Common myeloid progenitor, CD34-positive (primary cell): ENCODE measurements at regions not wholly inside any gene's neighbourhood (a gene's known extent, or its start where the extent isn't known, plus 50 kb on each side); places are given as distances from the start of the nearest gene placed in this dataset.
"Not testable (repeated sequence)": the region's sequence is repeated elsewhere in the genome, so short reads cannot be mapped to it uniquely, and the experiment has no call there.

ENCODE experiments used
- CTCF ChIA-PET: fragments of 350-600 bp; sonication (Branson Sonifier 250); formaldehyde crosslinking; loops from one replicate; lab custom pipeline; 2021; ENCODE audit warnings: antibody characterized with exemption; lab: Charles Lee
- POLR2A ChIA-PET: fragments of 350-600 bp; sonication (Branson Sonifier 250); formaldehyde crosslinking; loops from one replicate; lab custom pipeline; 2021; ENCODE audit warnings: antibody characterized with exemption; lab: Charles Lee
- DNase-seq, 3 donors: peaks; one replicate each; pipeline versions ENCODE4 v3.0.0 to v3.0.0-alpha.2; 2013
- H3K27ac ChIP-seq, 2 experiments: 1 replicate in 1 of 2; 2 replicates in 1 of 2; pipeline ENCODE4 v1.7.0; 2013; ENCODE audit warnings: inconsistent platforms in 2 of 2, low read length in 2 of 2, mild to moderate bottlenecking in 2 of 2, low read depth in 1 of 2, moderate library complexity in 1 of 2; ENCODE audit not compliant: severe bottlenecking in 2 of 2, insufficient read depth in 1 of 2, poor library complexity in 1 of 2
- H3K27me3 ChIP-seq, 5 experiments: replicated peaks in 2 of 5; 1 replicate in 3 of 5; 2 replicates in 2 of 5; pipeline versions ENCODE4 v1.6.1 to v1.7.0; 2013; ENCODE audit warnings: low read length in 4 of 5, mild to moderate bottlenecking in 2 of 5, moderate library complexity in 2 of 5, inconsistent platforms in 1 of 5; ENCODE audit not compliant: insufficient read depth in 5 of 5, control insufficient read depth in 4 of 5
- H3K36me3 ChIP-seq, 4 experiments: 1 replicate in 2 of 4; 2 replicates in 2 of 4; pipeline versions ENCODE4 v1.6.1 to v1.7.0; 2013; ENCODE audit warnings: low read length in 3 of 4, control low read depth in 1 of 4, mild to moderate bottlenecking in 1 of 4; ENCODE audit not compliant: control insufficient read depth in 4 of 4, insufficient read depth in 4 of 4
- H3K4me1 ChIP-seq, 4 experiments: 1 replicate in 3 of 4; 2 replicates in 1 of 4; pipeline versions ENCODE4 v1.6.1 to v1.7.1; 2013; ENCODE audit warnings: low read length in 3 of 4, mild to moderate bottlenecking in 3 of 4, control low read depth in 1 of 4, inconsistent platforms in 1 of 4, moderate library complexity in 1 of 4; ENCODE audit not compliant: control insufficient read depth in 4 of 4, insufficient read depth in 4 of 4; ENCODE audit errors: control extremely low read depth in 1 of 4
- H3K4me3 ChIP-seq, 7 experiments: 1 replicate in 4 of 7; 2 replicates in 3 of 7; pipeline versions ENCODE4 v1.5.1 to v1.7.0; 2013; ENCODE audit warnings: mild to moderate bottlenecking in 7 of 7, low read length in 6 of 7, moderate library complexity in 6 of 7, inconsistent platforms in 2 of 7, low read depth in 2 of 7, control low read depth in 1 of 7; ENCODE audit not compliant: insufficient read depth in 4 of 7, control insufficient read depth in 1 of 7; ENCODE audit errors: extremely low read depth in 1 of 7
- H3K9me3 ChIP-seq, 5 experiments: 1 replicate in 4 of 5; 2 replicates in 1 of 5; pipeline versions ENCODE4 v1.6.1 to v1.7.1; 2013; ENCODE audit warnings: low read length in 4 of 5, mild to moderate bottlenecking in 2 of 5, inconsistent platforms in 1 of 5, low read depth in 1 of 5, moderate library complexity in 1 of 5; ENCODE audit not compliant: control insufficient read depth in 4 of 5, insufficient read depth in 2 of 5; ENCODE audit errors: control extremely low read depth in 1 of 5
- whole genome bisulfite sequencing: methylation state at CpG from one replicate; pipeline ENCODE4 v1.1.5; 2013; ENCODE audit not compliant: insufficient coverage; 5-methylcytosine and 5-hydroxymethylcytosine counted together

GRCh38 chr2:89775885-89776284 is 1084.4 kb downstream of the RPIA start:
- Histone ChIP-seq H3K27ac (no peak overlapping the region), H3K9me3 (peaks cover 4 to 85% (median 48%) of the 10 kb centered on the region in 5 experiments), H3K36me3 (no peaks in the 10 kb centered on the region), H3K4me1 (no peaks in the 10 kb centered on the region), H3K27me3 (peaks cover 0 to 2% (median 0%) of the 10 kb centered on the region in 5 experiments), H3K4me3 (no peak overlapping the region)
- 90% methylated on average over 15 of the region's 15 CpGs for WGBS
- ChIA-PET POLR2A (no interaction called here), CTCF (no interaction called here)
- DNase-seq = no peak

GRCh38 chr2:89780318-89780717 is 1088.8 kb downstream of the RPIA start:
- no peaks in the 10 kb centered on the region for H3K27me3 ChIP-seq
- H3K36me3 ChIP-seq = no peaks in the 10 kb centered on the region
- H3K4me3 ChIP-seq = no peak overlapping the region
- ChIA-PET CTCF (no interaction called here), POLR2A (no interaction called here)
- no peaks in the 10 kb centered on the region for H3K4me1 ChIP-seq
- DNase-seq = no peak
- H3K27ac ChIP-seq = no peak overlapping the region
- WGBS = 80% methylated on average over 15 of the region's 15 CpGs
- H3K9me3 ChIP-seq = peaks cover 7 to 99% (median 49%) of the 10 kb centered on the region in 5 experiments

- H3K4me1 ChIP-seq = no peaks in the 10 kb centered on the region
- 73% methylated on average over 5 of the region's 5 CpGs for WGBS
- CTCF ChIA-PET = no interaction called here
- H3K9me3 ChIP-seq = peaks cover 4 to 92% (median 40%) of the 10 kb centered on the region in 5 experiments
- no peak overlapping the region for H3K4me3 ChIP-seq
- no peaks in the 10 kb centered on the region for H3K36me3 ChIP-seq
- POLR2A ChIA-PET = no interaction called here
- no peak overlapping the region for H3K27ac ChIP-seq
- no peaks in the 10 kb centered on the region for H3K27me3 ChIP-seq
- no peak for DNase-seq
These were observed 1090.5 kb downstream of the RPIA start for GRCh38 chr2:89781962-89782361.

- ChIA-PET CTCF (no interaction called here), POLR2A (no interaction called here)
- Histone ChIP-seq H3K4me3 (no peak overlapping the region), H3K27me3 (no peaks in the 10 kb centered on the region), H3K4me1 (no peaks in the 10 kb centered on the region), H3K27ac (no peak overlapping the region), H3K36me3 (no peaks in the 10 kb centered on the region), H3K9me3 (peaks cover 12 to 90% (median 28%) of the 10 kb centered on the region in 5 experiments)
- 86% methylated on average over 16 of the region's 16 CpGs for WGBS
- no peak for DNase-seq
These were observed 1093.5 kb downstream of the RPIA start for GRCh38 chr2:89784960-89785359.

- POLR2A ChIA-PET, CTCF ChIA-PET, H3K36me3 ChIP-seq, H3K4me3 ChIP-seq, H3K27me3 ChIP-seq, H3K4me1 ChIP-seq, DNase-seq, H3K27ac ChIP-seq: not testable (repeated sequence)
- WGBS = 84% methylated on average over 15 of the region's 15 CpGs
- peaks cover 15 to 90% (median 22%) of the 10 kb centered on the region in 5 experiments for H3K9me3 ChIP-seq
These were observed 1094.1 kb downstream of the RPIA start for GRCh38 chr2:89785528-89785927.

GRCh38 chr2:89786642-89787041 is 1095.2 kb downstream of the RPIA start:
- CTCF ChIA-PET, H3K27me3 ChIP-seq, H3K4me3 ChIP-seq, H3K4me1 ChIP-seq, DNase-seq, H3K27ac ChIP-seq, H3K36me3 ChIP-seq, POLR2A ChIA-PET: not testable (repeated sequence)
- WGBS = 76% methylated on average over 15 of the region's 16 CpGs
- peaks cover 9 to 89% (median 18%) of the 10 kb centered on the region in 5 experiments for H3K9me3 ChIP-seq

GRCh38 chr2:89795530-89795929 is 1104.1 kb downstream of the RPIA start:
- H3K27ac ChIP-seq, DNase-seq, POLR2A ChIA-PET, H3K4me3 ChIP-seq, CTCF ChIA-PET, H3K27me3 ChIP-seq, H3K36me3 ChIP-seq, H3K4me1 ChIP-seq: not testable (repeated sequence)
- H3K9me3 ChIP-seq = peaks cover 11 to 93% (median 17%) of the 10 kb centered on the region in 5 experiments
- 86% methylated on average over 17 of the region's 17 CpGs for WGBS
